CD4-positive, alpha-beta memory T cell (primary cell): ENCODE measurements at regions not wholly inside any gene's neighbourhood (a gene's known extent, or its start where the extent isn't known, plus 50 kb on each side); places are given as distances from the start of the nearest gene placed in this dataset.

Experiments
- CTCF ChIA-PET: fragments of 350-600 bp; sonication (Branson Sonifier 250); formaldehyde crosslinking; loops from one replicate; lab custom pipeline; 2021; ENCODE audit warnings: inconsistent platforms; ENCODE audit not compliant: partially characterized antibody; lab: Charles Lee
- POLR2A ChIA-PET: fragments of 350-600 bp; sonication (Branson Sonifier 250); formaldehyde crosslinking; loops from one replicate; lab custom pipeline; 2021; ENCODE audit not compliant: partially characterized antibody; lab: Charles Lee
- DNase-seq, 5 donors: peaks; one replicate each; pipeline versions ENCODE4 v3.0.0 to v3.0.0-alpha.2; 2020 to 2022; ENCODE audit warnings: mixed read lengths in 1 of 5
- H3K27ac ChIP-seq: one replicate; pipeline ENCODE4 v1.7.0; 2013; ENCODE audit warnings: low read depth, low read length
- H3K27me3 ChIP-seq: 2 replicates; pipeline ENCODE4 v1.7.0; 2013; ENCODE audit warnings: mild to moderate bottlenecking, low read length, moderate library complexity; ENCODE audit not compliant: insufficient read depth
- H3K36me3 ChIP-seq: 2 replicates; pipeline ENCODE4 v1.7.0; 2013; ENCODE audit warnings: mild to moderate bottlenecking, low read length, moderate library complexity; ENCODE audit not compliant: insufficient read depth
- H3K4me1 ChIP-seq: 2 replicates; pipeline ENCODE4 v1.7.0; 2013; ENCODE audit warnings: mild to moderate bottlenecking, low read length, moderate library complexity; ENCODE audit not compliant: insufficient read depth
- H3K4me3 ChIP-seq, 2 donors: one replicate each; pipeline ENCODE4 v1.7.0; 2013; ENCODE audit warnings: low read length in 2 of 2, mild to moderate bottlenecking in 1 of 2
- H3K9me3 ChIP-seq, 2 donors: one replicate each; pipeline ENCODE4 v1.7.0; 2013; ENCODE audit warnings: low read length in 2 of 2, control low read depth in 1 of 2; ENCODE audit not compliant: control insufficient read depth in 1 of 2
- H3K27ac Mint-ChIP-seq, 7 donors: one replicate each; pipeline ENCODE4 v1.8.0; 2020 to 2021; ENCODE audit warnings: mixed read lengths in 7 of 7, mild to moderate bottlenecking in 6 of 7, inconsistent platforms in 3 of 7, moderate library complexity in 3 of 7
- H3K27me3 Mint-ChIP-seq, 2 donors: one replicate each; pipeline ENCODE4 v1.8.0; 2020 to 2021; ENCODE audit warnings: mixed read lengths in 2 of 2
- H3K36me3 Mint-ChIP-seq, 2 donors: one replicate each; pipeline ENCODE4 v1.8.0; 2020 to 2021; ENCODE audit warnings: mixed read lengths in 2 of 2, inconsistent platforms in 1 of 2, mild to moderate bottlenecking in 1 of 2
- H3K4me1 Mint-ChIP-seq, 4 donors: one replicate each; pipeline ENCODE4 v1.8.0; 2020 to 2021; ENCODE audit warnings: mixed read lengths in 4 of 4, mild to moderate bottlenecking in 1 of 4
- H3K4me3 Mint-ChIP-seq, 8 donors: one replicate each; pipeline ENCODE4 v1.8.0; 2020 to 2021; ENCODE audit warnings: mixed read lengths in 8 of 8, mild to moderate bottlenecking in 7 of 8, moderate library complexity in 6 of 8, inconsistent platforms in 3 of 8
- H3K9me3 Mint-ChIP-seq, 8 donors: one replicate each; pipeline ENCODE4 v1.8.0; 2020 to 2021; ENCODE audit warnings: mixed read lengths in 8 of 8, mild to moderate bottlenecking in 5 of 8, inconsistent platforms in 3 of 8, moderate library complexity in 1 of 8
- intact Hi-C: fragments of 100-400 bp; cut with micrococcal nuclease; formaldehyde crosslinking; loops from one replicate; pipeline ENCODE4 v1.15.1; 2023

- H3K27ac Mint-ChIP-seq: no peak overlapping the region
- CTCF ChIA-PET: no interaction called here
- no peaks in the 10 kb centered on the region for H3K27me3 Mint-ChIP-seq
- POLR2A ChIA-PET: no interaction called here
- Histone ChIP-seq H3K9me3 (no peaks in the 10 kb centered on the region), H3K27ac (no peak overlapping the region), H3K27me3 (no peaks in the 10 kb centered on the region), H3K4me1 (no peaks in the 10 kb centered on the region), H3K4me3 (no peak overlapping the region), H3K36me3 (no peaks in the 10 kb centered on the region)
- no peaks in the 10 kb centered on the region for H3K4me1 Mint-ChIP-seq
- no peak for DNase-seq
- intact Hi-C loops: no loop called here
- no peak overlapping the region for H3K4me3 Mint-ChIP-seq
- H3K36me3 Mint-ChIP-seq: no peaks in the 10 kb centered on the region
- H3K9me3 Mint-ChIP-seq: no peaks in the 10 kb centered on the region
These were observed 733.0 kb downstream of the TUSC7 start for GRCh38 chr3:117442566-117442965.

GRCh38 chr3:117443014-117443413 is 733.4 kb downstream of the TUSC7 start:
- no peak overlapping the region for H3K4me3 Mint-ChIP-seq
- no peaks in the 10 kb centered on the region for H3K4me1 ChIP-seq
- intact Hi-C loops: no loop called here
- H3K4me1 Mint-ChIP-seq: no peaks in the 10 kb centered on the region
- POLR2A ChIA-PET: no interaction called here
- CTCF ChIA-PET: no interaction called here
- no peaks in the 10 kb centered on the region for H3K27me3 ChIP-seq
- H3K27me3 Mint-ChIP-seq: no peaks in the 10 kb centered on the region
- no peaks in the 10 kb centered on the region for H3K9me3 ChIP-seq
- DNase-seq: no peak
- H3K4me3 ChIP-seq: no peak overlapping the region
- no peaks in the 10 kb centered on the region for H3K36me3 ChIP-seq
- no peak overlapping the region for H3K27ac Mint-ChIP-seq
- H3K36me3 Mint-ChIP-seq: no peaks in the 10 kb centered on the region
- H3K9me3 Mint-ChIP-seq: no peaks in the 10 kb centered on the region
- no peak overlapping the region for H3K27ac ChIP-seq

- H3K27me3 ChIP-seq: no peaks in the 10 kb centered on the region
- ChIA-PET POLR2A (no interaction called here), CTCF (no interaction called here)
- H3K36me3 ChIP-seq: no peaks in the 10 kb centered on the region
- Mint-ChIP-seq H3K4me3 (no peak overlapping the region), H3K27ac (no peak overlapping the region), H3K9me3 (no peaks in the 10 kb centered on the region), H3K36me3 (no peaks in the 10 kb centered on the region), H3K4me1 (no peaks in the 10 kb centered on the region), H3K27me3 (no peaks in the 10 kb centered on the region)
- H3K27ac ChIP-seq: no peak overlapping the region
- H3K4me1 ChIP-seq: no peaks in the 10 kb centered on the region
- no peaks in the 10 kb centered on the region for H3K9me3 ChIP-seq
- H3K4me3 ChIP-seq: no peak overlapping the region
- no peak for DNase-seq
- intact Hi-C loops: no loop called here
These were observed 734.6 kb downstream of the TUSC7 start for GRCh38 chr3:117444175-117444574.

- H3K27me3 ChIP-seq: no peaks in the 10 kb centered on the region
- no peaks in the 10 kb centered on the region for H3K9me3 ChIP-seq
- H3K4me3 ChIP-seq: no peak overlapping the region
- Mint-ChIP-seq H3K36me3 (no peaks in the 10 kb centered on the region), H3K27me3 (no peaks in the 10 kb centered on the region), H3K4me1 (no peaks in the 10 kb centered on the region), H3K27ac (no peak overlapping the region), H3K9me3 (peaks cover 0 to 2% (median 0%) of the 10 kb centered on the region in 8 donors), H3K4me3 (no peak overlapping the region)
- no peak overlapping the region for H3K27ac ChIP-seq
- no peak for DNase-seq
- H3K4me1 ChIP-seq: no peaks in the 10 kb centered on the region
- ChIA-PET CTCF (no interaction called here), POLR2A (no interaction called here)
- H3K36me3 ChIP-seq: no peaks in the 10 kb centered on the region
- intact Hi-C loops: no loop called here
These were observed 737.8 kb downstream of the TUSC7 start for GRCh38 chr3:117447419-117447818.

GRCh38 chr3:117450026-117450425 is 740.4 kb downstream of the TUSC7 start:
- Histone ChIP-seq H3K4me1 (no peaks in the 10 kb centered on the region), H3K27me3 (no peaks in the 10 kb centered on the region), H3K9me3 (no peaks in the 10 kb centered on the region), H3K4me3 (no peak overlapping the region), H3K36me3 (no peaks in the 10 kb centered on the region), H3K27ac (no peak overlapping the region)
- no peak overlapping the region for H3K27ac Mint-ChIP-seq
- H3K27me3 Mint-ChIP-seq: no peaks in the 10 kb centered on the region
- H3K4me3 Mint-ChIP-seq: no peak overlapping the region
- ChIA-PET CTCF (no interaction called here), POLR2A (no interaction called here)
- intact Hi-C loops: no loop called here
- no peaks in the 10 kb centered on the region for H3K4me1 Mint-ChIP-seq
- peaks cover 0 to 2% (median 0%) of the 10 kb centered on the region in 8 donors for H3K9me3 Mint-ChIP-seq
- no peaks in the 10 kb centered on the region for H3K36me3 Mint-ChIP-seq
- no peak for DNase-seq

GRCh38 chr3:117454254-117454653 is 744.7 kb downstream of the TUSC7 start:
- H3K4me3 Mint-ChIP-seq: no peak overlapping the region
- Histone ChIP-seq H3K27ac (no peak overlapping the region), H3K4me3 (no peak overlapping the region), H3K27me3 (no peaks in the 10 kb centered on the region), H3K9me3 (no peaks in the 10 kb centered on the region), H3K4me1 (no peaks in the 10 kb centered on the region), H3K36me3 (no peaks in the 10 kb centered on the region)
- no peaks in the 10 kb centered on the region for H3K36me3 Mint-ChIP-seq
- no peaks in the 10 kb centered on the region for H3K27me3 Mint-ChIP-seq
- H3K27ac Mint-ChIP-seq: no peak overlapping the region
- H3K9me3 Mint-ChIP-seq: peaks cover 0 to 3% (median 0%) of the 10 kb centered on the region in 8 donors
- H3K4me1 Mint-ChIP-seq: no peaks in the 10 kb centered on the region
- intact Hi-C loops: no loop called here
- ChIA-PET CTCF (no interaction called here), POLR2A (no interaction called here)
- DNase-seq: no peak

GRCh38 chr3:117454908-117455307 is 745.3 kb downstream of the TUSC7 start:
- intact Hi-C loops: no loop called here
- Histone ChIP-seq H3K4me1 (no peaks in the 10 kb centered on the region), H3K9me3 (no peaks in the 10 kb centered on the region)

GRCh38 chr3:117455782-117456181 is 746.2 kb downstream of the TUSC7 start:
- peaks cover 0 to 6% (median 0%) of the 10 kb centered on the region in 8 donors for H3K9me3 Mint-ChIP-seq
- no peaks in the 10 kb centered on the region for H3K36me3 Mint-ChIP-seq
- H3K27me3 Mint-ChIP-seq: no peaks in the 10 kb centered on the region
- Histone ChIP-seq H3K27ac (no peak overlapping the region), H3K4me3 (no peak overlapping the region), H3K4me1 (no peaks in the 10 kb centered on the region), H3K27me3 (no peaks in the 10 kb centered on the region), H3K9me3 (no peaks in the 10 kb centered on the region), H3K36me3 (no peaks in the 10 kb centered on the region)
- DNase-seq: no peak
- no peak overlapping the region for H3K4me3 Mint-ChIP-seq
- no peak overlapping the region for H3K27ac Mint-ChIP-seq
- ChIA-PET POLR2A (no interaction called here), CTCF (no interaction called here)
- H3K4me1 Mint-ChIP-seq: no peaks in the 10 kb centered on the region
- intact Hi-C loops: no loop called here

More at GRCh38 chr3:117454908-117455307, 745.3 kb downstream of the TUSC7 start:
- no peak overlapping the region for H3K4me3 ChIP-seq
- CTCF ChIA-PET: no interaction called here
- H3K27me3 ChIP-seq: no peaks in the 10 kb centered on the region
- H3K4me1 Mint-ChIP-seq: no peaks in the 10 kb centered on the region
- POLR2A ChIA-PET: no interaction called here
- H3K36me3 Mint-ChIP-seq: no peaks in the 10 kb centered on the region
- H3K36me3 ChIP-seq: no peaks in the 10 kb centered on the region
- H3K9me3 Mint-ChIP-seq: peaks cover 0 to 5% (median 0%) of the 10 kb centered on the region in 8 donors
- no peaks in the 10 kb centered on the region for H3K27me3 Mint-ChIP-seq
- no peak overlapping the region for H3K4me3 Mint-ChIP-seq
- no peak overlapping the region for H3K27ac Mint-ChIP-seq
- H3K27ac ChIP-seq: no peak overlapping the region
- DNase-seq: no peak
